ENCODE measurements at regions not wholly inside any gene's neighbourhood (a gene's known extent, or its start where the extent isn't known, plus 50 kb on each side); places are given as distances from the start of the nearest gene placed in this dataset.

GRCh38 chr9:16343249-16344237 is 526.9 kb downstream of the BNC2 start:
- DNase-seq, result no peak

GRCh38 chr9:16344343-16344742 is 526.1 kb downstream of the BNC2 start:
- DNase-seq, result peak; percentile 98

GRCh38 chr9:16345902-16346301 is 524.6 kb downstream of the BNC2 start:
- no peak for DNase-seq

GRCh38 chr9:16347886-16348285 is 522.6 kb downstream of the BNC2 start:
- no peak for DNase-seq

GRCh38 chr9:16348531-16348930 is 521.9 kb downstream of the BNC2 start:
- no peak for DNase-seq

GRCh38 chr9:16352251-16352650 is 518.2 kb downstream of the BNC2 start:
- DNase-seq, result no peak

- DNase-seq, result peak; percentile 40
These were observed 517.6 kb downstream of the BNC2 start for GRCh38 chr9:16352791-16353401.

- no peak for DNase-seq
These were observed 514.2 kb downstream of the BNC2 start for GRCh38 chr9:16356196-16356765.

GRCh38 chr9:16357828-16358227 is 512.6 kb downstream of the BNC2 start:
- no peak for DNase-seq

GRCh38 chr9:16358751-16359150 is 511.7 kb downstream of the BNC2 start:
- DNase-seq, result no peak

All from fibroblast of skin of abdomen (primary cell).